Liver (tissue), 8 donors: ENCODE measurements at regions not wholly inside any gene's neighbourhood (a gene's known extent, or its start where the extent isn't known, plus 50 kb on each side); places are given as distances from the start of the nearest gene placed in this dataset.

Experiments used
- DNase-seq: peaks from one replicate; pipeline ENCODE4 v3.0.0-alpha.2; 2017; ENCODE audit warnings: low spot score
- H3K27ac ChIP-seq, 2 donors: one replicate each; pipeline ENCODE4 v1.7.0; 2013; ENCODE audit warnings: inconsistent platforms in 2 of 2, low read length in 2 of 2, control low read depth in 1 of 2, low read depth in 1 of 2, mild to moderate bottlenecking in 1 of 2
- H3K27me3 ChIP-seq, 4 donors: one replicate each; pipeline versions ENCODE4 v1.6.1 to v1.7.0; 2013; ENCODE audit warnings: low read length in 3 of 4, inconsistent platforms in 1 of 4, mild to moderate bottlenecking in 1 of 4, moderate library complexity in 1 of 4; ENCODE audit not compliant: control insufficient read depth in 4 of 4, insufficient read depth in 4 of 4
- H3K36me3 ChIP-seq, 4 donors: one replicate each; pipeline versions ENCODE4 v1.6.1 to v1.7.0; 2013; ENCODE audit warnings: low read length in 3 of 4, mild to moderate bottlenecking in 3 of 4, low read depth in 1 of 4, moderate library complexity in 1 of 4; ENCODE audit not compliant: control insufficient read depth in 4 of 4, insufficient read depth in 3 of 4
- H3K4me1 ChIP-seq, 4 donors: one replicate each; pipeline versions ENCODE4 v1.6.1 to v1.7.0; 2013; ENCODE audit warnings: low read length in 3 of 4, mild to moderate bottlenecking in 3 of 4, moderate library complexity in 1 of 4; ENCODE audit not compliant: control insufficient read depth in 4 of 4, insufficient read depth in 4 of 4
- H3K4me3 ChIP-seq, 3 donors: one replicate each; pipeline versions ENCODE4 v1.6.1 to v1.7.0; 2013; ENCODE audit warnings: low read length in 3 of 3, control low read depth in 1 of 3, low read depth in 1 of 3, mild to moderate bottlenecking in 1 of 3
- H3K9ac ChIP-seq, 2 donors: one replicate each; pipeline ENCODE4 v1.7.0; 2013; ENCODE audit warnings: low read length in 2 of 2, mild to moderate bottlenecking in 2 of 2, moderate library complexity in 2 of 2, control low read depth in 1 of 2, low read depth in 1 of 2
- H3K9me3 ChIP-seq, 4 donors: one replicate each; pipeline versions ENCODE4 v1.6.1 to v1.7.0; 2013; ENCODE audit warnings: low read length in 3 of 4; ENCODE audit not compliant: control insufficient read depth in 4 of 4
- ATF3 ChIP-seq: IDR thresholded peaks from 2 replicates; pipeline ENCODE4 v1.6.1; 2016; ENCODE audit warnings: antibody characterized with exemption
- CTCF ChIP-seq: fragments of 150-350 bp; IDR thresholded peaks from 2 replicates; pipeline ENCODE4 v1.5.1; 2017; ENCODE audit warnings: improper control_type of control experiment, low read depth, low read length; ENCODE audit not compliant: missing input control
- EGR1 ChIP-seq, 2 donors: IDR thresholded peaks; 2 replicates each; pipeline ENCODE4 v1.6.1; 2016 to 2018; ENCODE audit warnings: antibody characterized with exemption in 2 of 2, low read depth in 2 of 2
- FOXA1 ChIP-seq: IDR thresholded peaks from 2 replicates; pipeline ENCODE4 v1.6.1; 2016; ENCODE audit warnings: antibody characterized with exemption
- FOXA2 ChIP-seq: IDR thresholded peaks from 2 replicates; pipeline ENCODE4 v1.6.1; 2016; ENCODE audit warnings: antibody characterized with exemption
- GABPA ChIP-seq, 2 donors: IDR thresholded peaks in 1 of 2; conservative IDR thresholded peaks in 1 of 2; 2 replicates each; pipeline ENCODE4 v1.6.1; 2016; ENCODE audit warnings: antibody characterized with exemption in 2 of 2, mild to moderate bottlenecking in 1 of 2, moderate library complexity in 1 of 2
- HNF4A ChIP-seq, 2 donors: conservative IDR thresholded peaks; 2 replicates each; pipeline ENCODE4 v1.6.1; 2016; ENCODE audit warnings: antibody characterized with exemption in 2 of 2, mild to moderate bottlenecking in 2 of 2
- HNF4G ChIP-seq: IDR thresholded peaks from 2 replicates; pipeline ENCODE4 v1.6.1; 2016; ENCODE audit warnings: antibody characterized with exemption
- JUND ChIP-seq, 2 donors: IDR thresholded peaks; 2 replicates each; pipeline ENCODE4 v1.6.1; 2016; ENCODE audit warnings: antibody characterized with exemption in 2 of 2
- MAX ChIP-seq: IDR thresholded peaks from 2 replicates; pipeline ENCODE4 v1.6.1; 2016; ENCODE audit warnings: antibody characterized with exemption
- NR2F2 ChIP-seq: IDR thresholded peaks from 2 replicates; pipeline ENCODE4 v1.6.1; 2016; ENCODE audit warnings: antibody characterized with exemption
- RAD21 ChIP-seq, 2 donors: IDR thresholded peaks; 2 replicates each; pipeline ENCODE4 v1.6.1; 2016; ENCODE audit warnings: antibody characterized with exemption in 2 of 2, mild to moderate bottlenecking in 2 of 2
- REST ChIP-seq: IDR thresholded peaks from 2 replicates; pipeline ENCODE4 v1.6.1; 2016; ENCODE audit warnings: antibody characterized with exemption, mild to moderate bottlenecking
- RXRA ChIP-seq, 2 donors: IDR thresholded peaks; 2 replicates each; pipeline ENCODE4 v1.6.1; 2017 to 2018; ENCODE audit warnings: antibody characterized with exemption in 2 of 2, mild to moderate bottlenecking in 1 of 2
- SP1 ChIP-seq: IDR thresholded peaks from 2 replicates; pipeline ENCODE4 v1.6.1; 2018; ENCODE audit warnings: antibody characterized with exemption, mild to moderate bottlenecking
- TAF1 ChIP-seq: conservative IDR thresholded peaks from 2 replicates; pipeline ENCODE4 v1.6.1; 2016; ENCODE audit warnings: antibody characterized with exemption, mild to moderate bottlenecking
- YY1 ChIP-seq: IDR thresholded peaks from 2 replicates; pipeline ENCODE4 v1.6.1; 2016; ENCODE audit warnings: antibody characterized with exemption, mild to moderate bottlenecking
- ZBTB33 ChIP-seq: IDR thresholded peaks from 2 replicates; pipeline ENCODE4 v1.6.1; 2016; ENCODE audit warnings: antibody characterized with exemption
- WGBS: extraction: QIAGEN DNeasy Blood & Tissue Kit; methylation state at CpG from one replicate; pipeline ENCODE4 v1.1.7; 2013; 5-methylcytosine and 5-hydroxymethylcytosine counted together
- donor health status: healthy.
- donor health status: healthy.
- donor health status: healthy.
- donor health status: healthy.
- donor health status: healthy.

GRCh38 chr21:36261459-36261858 is 58.5 kb upstream of the MORC3 start:
- WGBS: 95% methylated on average over 5 of the region's 5 CpGs
- H3K4me1 ChIP-seq: peaks cover 0 to 4% (median 1%) of the 10 kb centered on the region in 4 donors
- H3K4me3 ChIP-seq: no peak overlapping the region
- no peak overlapping the region for H3K9ac ChIP-seq
- H3K36me3 ChIP-seq: peaks cover 3 to 24% (median 11%) of the 10 kb centered on the region in 4 donors
- no peak for DNase-seq
- no peak for TF ChIP-seq RXRA (IDR thresholded peaks at IDR 0.05)
- TF ChIP-seq GABPA (IDR thresholded peaks at IDR 0.05 in 1 of 2, conservative IDR thresholded peaks at IDR 0.05 in 1 of 2): no peak
- no peak for TF ChIP-seq SP1
- TF ChIP-seq JUND (IDR thresholded peaks at IDR 0.05): no peak
- no peak for TF ChIP-seq CTCF
- no peak overlapping the region for H3K27ac ChIP-seq
- H3K27me3 ChIP-seq: no peaks in the 10 kb centered on the region
- H3K9me3 ChIP-seq: no peaks in the 10 kb centered on the region

GRCh38 chr21:36263797-36264196 is 56.2 kb upstream of the MORC3 start:
- 90% methylated on average over 8 of the region's 8 CpGs for WGBS
- TF ChIP-seq NR2F2: no peak
- TF ChIP-seq SP1: no peak
- TF ChIP-seq TAF1: no peak
- TF ChIP-seq JUND (IDR thresholded peaks at IDR 0.05): no peak
- TF ChIP-seq EGR1 (IDR thresholded peaks at IDR 0.05; ENCODE audit: low read depth in 2 of 2): no peak
- TF ChIP-seq ATF3: no peak
- TF ChIP-seq MAX: no peak
- no peak for TF ChIP-seq HNF4G
- no peak for TF ChIP-seq HNF4A (conservative IDR thresholded peaks at IDR 0.05)
- TF ChIP-seq REST: no peak
- no peak for TF ChIP-seq FOXA2
- TF ChIP-seq GABPA (IDR thresholded peaks at IDR 0.05 in 1 of 2, conservative IDR thresholded peaks at IDR 0.05 in 1 of 2): no peak
- TF ChIP-seq RXRA (IDR thresholded peaks at IDR 0.05): no peak
- TF ChIP-seq RAD21 (IDR thresholded peaks at IDR 0.05): no peak
- TF ChIP-seq YY1: no peak
- no peak for TF ChIP-seq ZBTB33
- no peak for TF ChIP-seq FOXA1
- no peak for TF ChIP-seq CTCF
- H3K9ac ChIP-seq: no peak overlapping the region
- no peak overlapping the region for H3K27ac ChIP-seq
- H3K27me3 ChIP-seq: no peaks in the 10 kb centered on the region
- H3K9me3 ChIP-seq: no peaks in the 10 kb centered on the region
- no peak overlapping the region for H3K4me3 ChIP-seq
- H3K36me3 ChIP-seq: peaks cover 0 to 18% (median 10%) of the 10 kb centered on the region in 4 donors
- H3K4me1 ChIP-seq: peaks cover 0 to 4% (median 1%) of the 10 kb centered on the region in 4 donors
- DNase-seq: no peak
